ENCODE measurements at regions not wholly inside any gene's neighbourhood (a gene's known extent, or its start where the extent isn't known, plus 50 kb on each side); places are given as distances from the start of the nearest gene placed in this dataset.

- TF ChIP-seq MYC (IDR thresholded peaks at IDR 0.05; ENCODE audit: low read depth, low read length) (no peak), MAX (IDR thresholded peaks at IDR 0.05; ENCODE audit: low read depth, low read length) (no peak), POLR2A (IDR thresholded peaks at IDR 0.05; ENCODE audit: extremely low read depth, insufficient read length) (no peak)
- TF ChIP-seq, protein P1, sequence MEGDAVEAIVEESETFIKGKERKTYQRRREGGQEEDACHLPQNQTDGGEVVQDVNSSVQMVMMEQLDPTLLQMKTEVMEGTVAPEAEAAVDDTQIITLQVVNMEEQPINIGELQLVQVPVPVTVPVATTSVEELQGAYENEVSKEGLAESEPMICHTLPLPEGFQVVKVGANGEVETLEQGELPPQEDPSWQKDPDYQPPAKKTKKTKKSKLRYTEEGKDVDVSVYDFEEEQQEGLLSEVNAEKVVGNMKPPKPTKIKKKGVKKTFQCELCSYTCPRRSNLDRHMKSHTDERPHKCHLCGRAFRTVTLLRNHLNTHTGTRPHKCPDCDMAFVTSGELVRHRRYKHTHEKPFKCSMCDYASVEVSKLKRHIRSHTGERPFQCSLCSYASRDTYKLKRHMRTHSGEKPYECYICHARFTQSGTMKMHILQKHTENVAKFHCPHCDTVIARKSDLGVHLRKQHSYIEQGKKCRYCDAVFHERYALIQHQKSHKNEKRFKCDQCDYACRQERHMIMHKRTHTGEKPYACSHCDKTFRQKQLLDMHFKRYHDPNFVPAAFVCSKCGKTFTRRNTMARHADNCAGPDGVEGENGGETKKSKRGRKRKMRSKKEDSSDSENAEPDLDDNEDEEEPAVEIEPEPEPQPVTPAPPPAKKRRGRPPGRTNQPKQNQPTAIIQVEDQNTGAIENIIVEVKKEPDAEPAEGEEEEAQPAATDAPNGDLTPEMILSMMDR (IDR thresholded peaks at IDR 0.05; ENCODE audit: low read depth, low read length): no peak
- DNase-seq (ENCODE audit: low read depth): no peak
- H3K4me3 ChIP-seq (ENCODE audit: low read depth, low read length): no peak overlapping the region
These were observed 714.6 kb downstream of the CDH9 start for GRCh38 chr5:26323794-26324193.

GRCh38 chr5:26321278-26321677 is 717.1 kb downstream of the CDH9 start:
- TF ChIP-seq MYC (IDR thresholded peaks at IDR 0.05; ENCODE audit: low read depth, low read length) (no peak), MAX (IDR thresholded peaks at IDR 0.05; ENCODE audit: low read depth, low read length) (no peak), POLR2A (IDR thresholded peaks at IDR 0.05; ENCODE audit: extremely low read depth, insufficient read length) (no peak)
- TF ChIP-seq, protein P1 (IDR thresholded peaks at IDR 0.05; ENCODE audit: low read depth, low read length): no peak
- DNase-seq (ENCODE audit: low read depth): no peak
- no peak overlapping the region for H3K4me3 ChIP-seq (ENCODE audit: low read depth, low read length)

GRCh38 chr5:26310415-26310814 is 728.0 kb downstream of the CDH9 start:
- DNase-seq (ENCODE audit: low read depth): peak; percentile 11
- TF ChIP-seq MYC (IDR thresholded peaks at IDR 0.05; ENCODE audit: low read depth, low read length) (no peak), POLR2A (IDR thresholded peaks at IDR 0.05; ENCODE audit: extremely low read depth, insufficient read length) (no peak), MAX (IDR thresholded peaks at IDR 0.05; ENCODE audit: low read depth, low read length) (no peak)
- TF ChIP-seq, protein P1 (IDR thresholded peaks at IDR 0.05; ENCODE audit: low read depth, low read length): no peak
- H3K4me3 ChIP-seq (ENCODE audit: low read depth, low read length): no peak overlapping the region

DNA sequence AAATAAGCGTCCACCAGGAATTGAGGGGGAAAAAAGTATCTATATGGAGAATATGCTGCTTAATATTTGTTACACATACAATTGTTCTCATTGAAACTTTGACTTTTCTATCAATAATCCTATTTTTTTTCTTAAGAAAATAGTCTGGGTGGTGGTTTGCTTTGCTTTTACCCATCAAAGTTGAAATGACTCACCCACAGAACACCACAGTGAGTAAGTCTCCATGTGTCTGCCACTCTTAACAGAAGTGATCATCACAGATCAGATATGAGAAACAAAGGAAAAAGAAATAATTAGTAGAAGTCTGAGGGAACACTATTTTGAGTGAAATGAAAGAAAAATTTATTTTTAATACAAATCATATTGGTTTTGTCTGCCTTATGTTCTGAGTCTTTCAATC is 742.8 kb downstream of the CDH9 start:
- DNase-seq (ENCODE audit: low read depth): no peak
- no peak overlapping the region for H3K4me3 ChIP-seq (ENCODE audit: low read depth, low read length)
- no peak for TF ChIP-seq POLR2A (IDR thresholded peaks at IDR 0.05; ENCODE audit: extremely low read depth, insufficient read length)
- TF ChIP-seq MYC (IDR thresholded peaks at IDR 0.05; ENCODE audit: low read depth, low read length): no peak
- TF ChIP-seq, protein P1 (IDR thresholded peaks at IDR 0.05; ENCODE audit: low read depth, low read length): no peak
- no peak for TF ChIP-seq MAX (IDR thresholded peaks at IDR 0.05; ENCODE audit: low read depth, low read length)

DNA sequence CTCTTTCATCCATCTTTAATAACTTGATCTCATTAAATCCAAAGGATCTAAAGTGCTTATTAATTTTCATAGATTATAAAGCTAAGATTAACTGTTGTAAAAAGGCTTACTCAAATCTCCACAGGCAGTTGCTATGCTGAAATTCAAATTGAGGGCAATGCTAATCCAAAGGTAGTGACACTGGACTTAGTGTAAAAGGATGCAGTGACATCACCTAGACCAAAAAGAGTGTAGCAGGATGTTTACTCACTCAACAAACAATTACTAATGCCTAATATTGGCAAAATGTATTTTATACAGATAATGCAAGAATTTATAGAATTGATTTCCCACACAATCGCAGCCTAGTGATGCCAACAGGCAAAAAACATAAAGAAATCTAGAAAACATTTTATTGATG is 756.2 kb downstream of the CDH9 start:
- TF ChIP-seq POLR2A (IDR thresholded peaks at IDR 0.05; ENCODE audit: extremely low read depth, insufficient read length) (no peak), MAX (IDR thresholded peaks at IDR 0.05; ENCODE audit: low read depth, low read length) (no peak), MYC (IDR thresholded peaks at IDR 0.05; ENCODE audit: low read depth, low read length) (no peak)
- TF ChIP-seq, protein P1 (IDR thresholded peaks at IDR 0.05; ENCODE audit: low read depth, low read length): no peak
- no peak overlapping the region for H3K4me3 ChIP-seq (ENCODE audit: low read depth, low read length)
- DNase-seq (ENCODE audit: low read depth): no peak

- H3K4me3 ChIP-seq (ENCODE audit: low read depth, low read length): no peak overlapping the region
These were observed 760.3 kb downstream of the CDH9 start for GRCh38 chr5:26278078-26278477.

More at GRCh38 chr5:26278078-26278477, 760.3 kb downstream of the CDH9 start:
- DNase-seq (ENCODE audit: low read depth): no peak
- no peak for TF ChIP-seq MAX (IDR thresholded peaks at IDR 0.05; ENCODE audit: low read depth, low read length)
- TF ChIP-seq, protein P1 (IDR thresholded peaks at IDR 0.05; ENCODE audit: low read depth, low read length): no peak
- TF ChIP-seq POLR2A (IDR thresholded peaks at IDR 0.05; ENCODE audit: extremely low read depth, insufficient read length): no peak
- TF ChIP-seq MYC (IDR thresholded peaks at IDR 0.05; ENCODE audit: low read depth, low read length): no peak

Measured in NB4 (cell line).